ENCODE measurements at regions not wholly inside any gene's neighbourhood (a gene's known extent, or its start where the extent isn't known, plus 50 kb on each side); places are given as distances from the start of the nearest gene placed in this dataset.

DNA sequence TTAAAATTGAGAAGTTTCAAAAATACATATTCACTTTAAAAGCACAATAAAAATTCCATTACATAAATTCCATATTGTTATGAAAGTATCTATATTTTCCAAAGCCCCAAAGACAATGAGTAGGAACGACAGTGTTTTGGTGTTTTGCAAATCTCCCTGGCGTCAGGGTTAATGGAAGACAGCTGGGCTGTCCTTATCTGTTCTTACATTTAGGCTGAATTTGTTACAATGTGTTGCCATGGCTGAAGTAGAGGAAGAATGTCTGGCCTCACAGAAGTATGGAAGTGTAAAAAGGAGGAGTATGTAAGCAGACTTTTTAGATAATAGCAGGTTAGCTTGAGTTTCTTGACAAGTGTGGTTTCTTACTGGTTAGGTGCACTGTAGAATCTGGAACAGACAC is 124.4 kb upstream of the SPATA13 start:
- H3K79me2 ChIP-seq (replicated peaks; ENCODE audit: insufficient read depth, low read length), result no peaks in the 10 kb centered on the region
- H3K27me3 ChIP-seq (ENCODE audit: insufficient read depth, low read depth, low read length), result no peaks in the 10 kb centered on the region
- H3F3A ChIP-seq (ENCODE audit: insufficient read depth, low read length, poor library complexity, severe bottlenecking), result no peaks in the 10 kb centered on the region
- H3K27ac ChIP-seq (ENCODE audit: low read length), result no peak overlapping the region
- H3K4me3 ChIP-seq (ENCODE audit: low read length), result no peak overlapping the region
- TF ChIP-seq POLR2AphosphoS5 (IDR thresholded peaks at IDR 0.05) (no peak), CTCF (IDR thresholded peaks at IDR 0.05; ENCODE audit: poor library complexity, severe bottlenecking) (no peak), SMC3 (conservative IDR thresholded peaks at IDR 0.05; ENCODE audit: poor library complexity) (no peak), EP300 (conservative IDR thresholded peaks at IDR 0.05; ENCODE audit: poor library complexity, severe bottlenecking) (no peak), MXI1 (conservative IDR thresholded peaks at IDR 0.05; ENCODE audit: poor library complexity, severe bottlenecking) (no peak), REST (IDR thresholded peaks at IDR 0.05; ENCODE audit: borderline replicate concordance) (no peak), EZH2 (IDR thresholded peaks at IDR 0.05; ENCODE audit: borderline replicate concordance, insufficient read depth, low read length, poor library complexity, severe bottlenecking) (no peak), TAF1 (IDR thresholded peaks at IDR 0.05; ENCODE audit: low read depth) (no peak), RAD21 (conservative IDR thresholded peaks at IDR 0.05) (no peak)
- no peaks in the 10 kb centered on the region for H3K9me3 ChIP-seq (ENCODE audit: low read length)
- H3K4me2 ChIP-seq (ENCODE audit: low read length), result no peak overlapping the region
- no peak overlapping the region for H2AFZ ChIP-seq (ENCODE audit: low read depth, low read length)
- no peak overlapping the region for H3K9ac ChIP-seq (ENCODE audit: low read length)
- no peaks in the 10 kb centered on the region for H3K9me2 ChIP-seq (ENCODE audit: insufficient read depth, low read length)
- no peaks in the 10 kb centered on the region for H4K20me1 ChIP-seq (ENCODE audit: insufficient read depth)
- H3K36me3 ChIP-seq (ENCODE audit: insufficient read depth, low read length), result no peaks in the 10 kb centered on the region

DNA sequence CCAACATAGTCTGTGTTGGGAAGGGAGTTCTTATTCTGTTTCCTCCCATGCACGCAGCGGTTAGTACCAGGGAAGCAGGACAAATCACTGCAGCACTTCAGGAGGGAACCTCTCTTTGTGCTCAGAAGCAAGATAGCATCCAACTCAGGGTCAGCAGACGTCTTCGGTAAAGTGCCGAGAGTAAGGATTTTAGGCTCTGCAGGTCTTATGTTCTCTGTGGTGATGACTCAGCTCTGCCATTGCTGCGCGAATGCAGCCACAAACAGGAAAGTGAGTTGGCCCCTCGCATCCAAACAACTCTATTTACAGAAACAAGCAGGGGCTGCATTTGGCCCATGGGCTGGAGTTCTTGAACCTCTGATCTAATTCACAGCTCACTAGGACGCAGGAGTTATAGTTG is 122.1 kb upstream of the SPATA13 start:
- no peaks in the 10 kb centered on the region for H3K79me2 ChIP-seq (replicated peaks; ENCODE audit: insufficient read depth, low read length)
- H2AFZ ChIP-seq (ENCODE audit: low read depth, low read length), result no peak overlapping the region
- H3K9me3 ChIP-seq (ENCODE audit: low read length), result no peaks in the 10 kb centered on the region
- no peak for TF ChIP-seq POLR2AphosphoS5 (IDR thresholded peaks at IDR 0.05)
- no peak for TF ChIP-seq MXI1 (conservative IDR thresholded peaks at IDR 0.05; ENCODE audit: poor library complexity, severe bottlenecking)
- no peak for TF ChIP-seq REST (IDR thresholded peaks at IDR 0.05; ENCODE audit: borderline replicate concordance)
- no peak for TF ChIP-seq SMC3 (conservative IDR thresholded peaks at IDR 0.05; ENCODE audit: poor library complexity)
- TF ChIP-seq TAF1 (IDR thresholded peaks at IDR 0.05; ENCODE audit: low read depth), result no peak
- TF ChIP-seq EZH2 (IDR thresholded peaks at IDR 0.05; ENCODE audit: borderline replicate concordance, insufficient read depth, low read length, poor library complexity, severe bottlenecking), result no peak
- TF ChIP-seq EP300 (conservative IDR thresholded peaks at IDR 0.05; ENCODE audit: poor library complexity, severe bottlenecking), result no peak
- no peak overlapping the region for H3K9ac ChIP-seq (ENCODE audit: low read length)
- H3K27ac ChIP-seq (ENCODE audit: low read length), result no peak overlapping the region
- H3F3A ChIP-seq (ENCODE audit: insufficient read depth, low read length, poor library complexity, severe bottlenecking), result no peaks in the 10 kb centered on the region
- no peak overlapping the region for H3K4me2 ChIP-seq (ENCODE audit: low read length)
- H4K20me1 ChIP-seq (ENCODE audit: insufficient read depth), result no peaks in the 10 kb centered on the region
- no peaks in the 10 kb centered on the region for H3K36me3 ChIP-seq (ENCODE audit: insufficient read depth, low read length)
- no peaks in the 10 kb centered on the region for H3K27me3 ChIP-seq (ENCODE audit: insufficient read depth, low read depth, low read length)
- no peaks in the 10 kb centered on the region for H3K9me2 ChIP-seq (ENCODE audit: insufficient read depth, low read length)
- no peak overlapping the region for H3K4me3 ChIP-seq (ENCODE audit: low read length)

Data from neural cell (in vitro differentiated cells).